HK-2 (cell line): ENCODE measurements at regions not wholly inside any gene's neighbourhood (a gene's known extent, or its start where the extent isn't known, plus 50 kb on each side); places are given as distances from the start of the nearest gene placed in this dataset.

Experiments used
- DNase-seq: peaks from one replicate; pipeline ENCODE4 v3.0.0-alpha.2; 2018; ENCODE audit not compliant: unreplicated experiment

DNA sequence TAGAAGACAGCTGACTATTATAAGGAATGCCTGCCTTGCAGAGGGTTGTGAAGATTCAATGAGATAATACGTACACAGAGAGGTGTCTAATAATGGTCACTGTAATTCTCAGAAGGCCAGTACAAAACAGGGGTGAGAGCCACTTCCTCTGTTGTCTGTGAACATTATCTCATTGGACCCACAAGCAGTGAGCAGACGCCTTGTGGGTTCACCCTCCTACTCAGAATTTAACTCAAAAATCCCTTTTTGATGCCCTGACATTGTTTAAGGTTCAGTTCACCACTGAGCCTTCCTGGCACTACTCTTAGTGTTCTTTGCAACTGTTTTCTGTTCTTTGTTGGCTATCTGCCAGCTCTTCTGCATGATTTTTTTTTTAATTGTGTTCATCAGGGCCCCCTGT, 467.4 kb downstream of the BCOR start:
- no peak for DNase-seq

DNA sequence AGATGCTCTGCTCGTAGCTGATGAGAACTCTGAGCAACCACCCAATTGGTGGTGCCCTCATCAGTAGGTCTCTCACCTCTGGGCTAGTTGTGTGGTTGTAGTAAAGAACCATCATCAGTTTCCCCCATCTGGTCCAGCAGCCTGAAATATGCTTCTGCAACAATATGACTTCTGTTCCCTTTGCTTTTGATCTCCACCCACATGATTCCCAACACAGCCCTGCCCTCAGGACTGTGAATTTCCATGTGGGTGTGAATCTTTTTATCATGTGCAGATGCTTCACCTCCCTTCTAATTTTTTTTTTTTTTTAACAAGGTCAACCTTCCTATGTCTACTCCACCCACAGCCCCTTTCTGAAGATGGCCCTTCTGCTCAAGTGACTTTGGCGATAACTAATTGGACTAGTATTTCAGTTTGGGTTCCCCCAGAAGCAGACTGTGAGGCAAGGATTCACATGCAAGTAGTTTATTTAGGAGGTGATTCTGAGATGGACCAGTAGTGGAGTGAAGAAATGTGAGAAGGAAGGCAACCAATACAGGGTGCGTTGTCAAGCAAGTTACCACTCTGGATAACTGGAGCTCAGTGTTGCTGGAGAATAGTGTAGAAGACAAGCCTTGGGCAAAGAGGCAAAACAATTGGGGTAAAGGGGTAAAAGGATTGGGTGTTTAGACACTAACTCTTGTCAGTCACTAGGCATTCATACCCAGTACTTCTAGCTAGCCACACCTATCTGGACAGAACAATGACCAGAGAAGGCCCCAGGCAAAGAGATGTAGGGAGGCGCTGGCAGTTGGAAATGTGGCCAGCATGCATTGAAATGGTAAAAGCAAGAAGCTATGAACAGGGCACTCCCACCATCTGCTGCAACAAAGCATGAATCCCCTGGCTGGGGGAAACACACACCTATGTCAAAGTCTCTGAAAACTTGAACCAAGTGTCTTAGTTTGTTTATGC, 466.2 kb downstream of the BCOR start:
- DNase-seq: no peak

- DNase-seq: no peak
Observed at GRCh38 chrX:39633293-39633692, 464.5 kb downstream of the BCOR start.

DNA sequence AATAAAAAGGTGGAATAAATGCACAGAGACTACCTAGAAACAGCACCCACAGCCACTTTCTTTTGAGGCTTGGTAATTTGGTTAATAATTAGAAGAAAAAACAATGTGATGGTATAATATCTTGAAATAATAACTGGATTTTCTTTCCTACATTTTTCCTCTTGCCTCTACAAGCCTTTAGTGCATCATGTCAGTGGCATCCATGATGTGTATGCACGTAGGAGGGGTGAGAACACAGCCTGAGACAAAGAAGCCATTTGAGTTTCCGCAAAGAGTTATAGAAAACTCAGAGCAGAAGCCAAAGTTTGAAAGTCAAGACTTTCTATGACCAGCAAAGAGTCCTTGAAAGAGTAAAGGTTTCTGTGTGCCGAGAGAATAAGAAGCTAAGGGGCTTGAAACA, 461.3 kb downstream of the BCOR start:
- DNase-seq: no peak

- DNase-seq: no peak
Observed at GRCh38 chrX:39638526-39638925, 459.2 kb downstream of the BCOR start.

GRCh38 chrX:39639871-39640270, 457.9 kb downstream of the BCOR start:
- no peak for DNase-seq

- DNase-seq: no peak
Observed at GRCh38 chrX:39640866-39641265, 456.9 kb downstream of the BCOR start.

- no peak for DNase-seq
Observed at GRCh38 chrX:39642071-39642470, 455.7 kb downstream of the BCOR start.

DNA sequence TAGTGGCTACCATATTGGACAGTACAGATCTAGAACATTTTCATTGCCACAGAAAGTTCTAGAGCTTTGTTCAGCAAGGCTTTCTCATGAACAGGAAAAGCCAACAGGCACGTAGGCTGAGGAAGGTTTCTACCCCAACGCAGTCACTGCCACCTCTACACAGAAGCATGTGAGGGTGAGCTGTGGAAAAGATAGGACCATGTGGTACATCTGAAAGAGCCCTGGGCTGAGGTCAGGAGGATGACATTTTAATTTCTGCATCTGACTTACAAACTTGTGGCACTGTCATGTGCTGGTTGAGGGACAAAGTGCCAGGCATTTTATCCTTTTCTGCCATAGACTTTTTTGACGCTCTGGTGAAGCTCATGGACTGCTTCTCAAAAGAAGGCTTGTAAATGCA, 454.2 kb downstream of the BCOR start:
- DNase-seq: no peak

DNA sequence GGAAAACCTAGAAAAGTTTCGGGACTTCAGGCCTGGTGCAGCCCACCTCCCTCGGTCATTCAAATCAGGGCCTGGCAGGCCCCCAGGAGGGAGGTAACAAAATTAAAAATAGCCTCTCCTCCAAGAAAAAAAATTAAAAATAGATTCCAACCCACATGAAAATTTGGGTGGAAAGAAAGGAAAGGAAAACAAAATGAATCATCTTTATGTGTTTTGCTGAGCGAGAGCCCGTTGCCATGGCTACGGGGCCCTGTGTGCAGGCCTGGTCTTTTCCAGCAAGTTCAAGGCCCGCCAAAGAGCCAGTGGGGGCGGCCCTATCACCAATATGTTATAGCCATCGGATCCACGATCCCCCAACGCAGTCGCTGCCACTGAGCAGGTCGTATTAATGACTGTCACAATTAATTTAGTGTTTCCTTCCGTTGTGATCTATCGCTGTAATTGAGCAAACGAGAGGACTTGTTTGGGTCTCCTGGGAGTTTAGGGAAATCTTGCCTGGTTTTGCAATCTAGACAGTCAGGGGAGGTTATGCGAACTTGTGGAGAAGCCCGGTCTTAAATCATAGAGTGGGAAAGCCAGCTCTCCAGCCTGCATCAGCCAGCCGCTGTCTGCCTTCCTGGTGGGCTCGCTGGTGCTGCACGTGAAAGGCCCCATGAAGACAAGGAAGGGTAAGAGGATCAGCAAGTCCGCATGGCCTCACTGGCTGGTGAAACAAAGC, 452.4 kb downstream of the BCOR start:
- DNase-seq: no peak

- DNase-seq: no peak
Observed at GRCh38 chrX:39648548-39649254, 449.1 kb downstream of the BCOR start.

DNA sequence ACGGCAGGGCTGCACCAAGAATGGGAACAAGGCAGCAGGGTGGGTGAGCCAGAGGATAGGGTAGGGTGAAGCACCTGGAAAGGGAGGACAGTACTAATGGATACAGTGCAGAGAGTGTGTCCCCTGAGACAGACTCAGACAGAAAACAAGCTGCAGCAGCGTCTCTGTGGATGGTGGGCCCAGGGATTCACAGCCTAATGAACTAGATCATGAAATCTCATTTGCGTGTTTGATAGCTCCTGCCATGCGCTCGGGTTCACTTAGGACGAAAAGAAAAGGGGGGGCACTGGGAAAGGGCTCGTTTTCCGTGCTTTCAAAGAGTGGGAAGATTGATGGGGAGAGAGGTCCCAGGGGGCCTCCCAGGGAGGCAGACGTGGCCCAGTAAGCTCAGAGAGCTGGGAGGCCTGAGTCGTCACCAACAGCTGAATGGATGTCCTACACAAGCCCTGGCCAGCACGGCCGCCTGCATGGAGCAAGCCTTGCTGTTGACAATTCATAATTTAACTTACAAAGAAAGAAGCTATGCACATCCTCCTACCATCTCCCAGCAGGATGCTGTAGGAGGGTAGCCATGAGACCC, 446.9 kb downstream of the BCOR start:
- DNase-seq: no peak

GRCh38 chrX:39652336-39652735, 445.4 kb downstream of the BCOR start:
- no peak for DNase-seq

- DNase-seq: no peak
Observed at GRCh38 chrX:39653691-39654090, 444.1 kb downstream of the BCOR start.

- DNase-seq: no peak
Observed at GRCh38 chrX:39654183-39654925, 443.4 kb downstream of the BCOR start.

DNA sequence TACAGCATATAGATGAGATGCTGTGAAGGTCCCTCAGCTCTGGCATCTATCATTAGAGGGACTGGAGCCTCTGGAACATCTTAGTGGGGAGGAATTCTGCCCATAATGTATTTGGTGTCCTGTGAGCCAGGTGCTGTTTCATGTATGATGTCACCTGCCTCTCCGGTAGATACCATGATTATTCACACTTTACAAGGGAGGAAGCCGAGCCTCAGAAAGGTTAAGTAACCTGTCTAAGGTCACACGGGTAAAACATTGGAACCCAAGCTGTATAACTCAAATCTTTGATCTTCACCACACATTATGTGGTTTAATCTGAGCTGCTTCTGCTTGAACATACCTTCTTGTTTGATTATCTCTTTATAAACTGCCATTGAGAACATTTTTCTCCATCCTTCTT, 442.8 kb downstream of the BCOR start:
- DNase-seq: no peak

- no peak for DNase-seq
Observed at GRCh38 chrX:39661116-39661907, 436.4 kb downstream of the BCOR start.

DNA sequence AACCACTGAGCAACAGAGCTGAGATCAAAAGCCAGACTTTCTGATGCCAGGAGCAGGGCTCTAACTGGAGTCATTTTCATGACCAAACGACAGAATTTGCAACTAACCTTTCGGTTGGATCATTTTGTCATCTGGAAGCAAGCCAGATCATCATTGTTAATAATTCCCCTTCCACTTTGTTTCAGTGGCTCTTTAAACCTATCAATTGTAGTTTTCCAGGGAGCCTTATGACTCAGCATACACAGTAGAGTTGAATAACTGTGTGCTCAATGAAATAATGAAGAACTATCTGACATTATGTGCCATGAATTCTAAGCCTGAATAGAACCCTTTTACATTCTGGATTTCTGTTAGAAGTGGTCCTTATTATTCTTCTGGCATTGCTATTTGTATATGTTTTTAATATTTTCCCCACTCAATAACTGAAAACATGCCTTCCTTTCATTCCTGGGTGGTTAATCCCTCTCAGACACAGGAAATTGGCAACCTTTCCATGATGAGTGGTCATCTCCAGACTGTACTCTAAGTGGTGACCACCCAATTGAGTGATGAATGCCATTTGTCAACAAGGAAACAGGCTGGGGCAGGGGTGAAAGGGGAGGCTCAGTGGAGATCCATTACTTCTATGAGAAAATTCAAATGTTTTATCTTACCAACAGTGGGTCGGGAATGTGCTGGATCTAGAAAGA, 431.8 kb downstream of the BCOR start:
- no peak for DNase-seq

DNA sequence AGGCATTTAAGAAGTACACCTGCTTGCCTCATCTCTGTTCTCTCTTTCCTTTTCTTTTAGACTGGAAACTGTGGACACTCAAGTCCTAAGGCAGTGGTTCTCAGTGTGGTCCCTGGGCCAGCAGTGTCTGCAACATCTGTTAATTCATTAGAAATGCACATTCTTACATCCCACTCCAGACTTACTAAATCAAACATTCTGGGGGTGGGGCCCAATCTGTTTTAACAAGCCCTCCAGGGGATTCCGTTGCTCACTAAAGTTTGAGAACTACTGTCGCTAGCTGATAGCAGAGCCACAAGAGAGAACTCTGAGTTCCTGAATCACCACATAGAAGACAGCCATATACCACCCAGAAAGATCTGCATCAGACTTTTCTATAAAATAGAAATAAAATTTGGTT, 430.6 kb downstream of the BCOR start:
- DNase-seq: no peak
